GM23338 (cell line): ENCODE measurements at regions not wholly inside any gene's neighbourhood (a gene's known extent, or its start where the extent isn't known, plus 50 kb on each side); places are given as distances from the start of the nearest gene placed in this dataset.

ENCODE experiments used
- ATAC-seq: fragments of 200-7000 bp; cut with Tn5 transposase; 3 replicates; pipeline ENCODE4 v1.9.1; 2020
- DNase-seq: peaks from one replicate; pipeline ENCODE4 v3.0.0-alpha.2; 2015; ENCODE audit warnings: low spot score
- H2AFZ ChIP-seq: fragments of 200-600 bp; sonication (generic); 2 replicates; pipeline ENCODE4 v1.8.0; 2016; ENCODE audit warnings: antibody characterized with exemption, mild to moderate bottlenecking, moderate library complexity
- H3F3A ChIP-seq: fragments of 200-600 bp; sonication (generic); replicated peaks from 2 replicates; pipeline ENCODE4 v1.8.0; 2017; ENCODE audit warnings: antibody characterized with exemption, mixed run types, low read depth
- H3K27ac ChIP-seq: fragments of 200-600 bp; sonication (generic); 2 replicates; pipeline ENCODE4 v1.6.1; 2016; ENCODE audit warnings: low read depth
- H3K27me3 ChIP-seq: fragments of 200-600 bp; sonication (generic); 2 replicates; pipeline ENCODE4 v1.8.0; 2016; ENCODE audit warnings: mild to moderate bottlenecking, mixed run types, moderate library complexity; ENCODE audit not compliant: insufficient read depth
- H3K36me3 ChIP-seq: fragments of 200-600 bp; sonication (generic); 2 replicates; pipeline ENCODE4 v1.8.0; 2016; ENCODE audit warnings: mild to moderate bottlenecking; ENCODE audit not compliant: insufficient read depth
- H3K4me1 ChIP-seq: fragments of 200-600 bp; sonication (generic); 2 replicates; pipeline ENCODE4 v1.8.0; 2016; ENCODE audit warnings: mild to moderate bottlenecking, moderate library complexity; ENCODE audit not compliant: insufficient read depth
- H3K4me2 ChIP-seq: fragments of 200-600 bp; sonication (generic); 2 replicates; pipeline ENCODE4 v1.7.1; 2017; ENCODE audit warnings: mixed run types
- H3K4me3 ChIP-seq: fragments of 200-600 bp; sonication (generic); 2 replicates; pipeline ENCODE4 v1.6.1; 2016; ENCODE audit warnings: mixed run types
- H3K79me2 ChIP-seq: fragments of 200-600 bp; sonication (generic); replicated peaks from 2 replicates; pipeline ENCODE4 v1.8.0; 2017; ENCODE audit warnings: mild to moderate bottlenecking; ENCODE audit not compliant: insufficient read depth
- H3K9me2 ChIP-seq: fragments of 200-600 bp; sonication (generic); 2 replicates; pipeline ENCODE4 v1.8.0; 2017; ENCODE audit not compliant: insufficient read depth
- H4K20me1 ChIP-seq: fragments of 200-600 bp; sonication (generic); replicated peaks from 2 replicates; pipeline ENCODE4 v1.8.0; 2017; ENCODE audit warnings: mild to moderate bottlenecking; ENCODE audit not compliant: insufficient read depth
- H3K27ac Mint-ChIP-seq: 2 replicates; pipeline ENCODE4 v1.8.0; 2020; ENCODE audit warnings: inconsistent platforms, mild to moderate bottlenecking, moderate library complexity, mixed read lengths
- H3K27me3 Mint-ChIP-seq: 3 replicates; pipeline ENCODE4 v1.8.0; 2022; ENCODE audit warnings: low read depth, mild to moderate bottlenecking, moderate library complexity, mixed read lengths, inconsistent platforms; ENCODE audit not compliant: insufficient read depth, poor library complexity
- H3K36me3 Mint-ChIP-seq: 3 replicates; pipeline ENCODE4 v1.8.0; 2021; ENCODE audit warnings: low read depth, mild to moderate bottlenecking, inconsistent platforms, moderate library complexity, mixed read lengths
- H3K4me1 Mint-ChIP-seq: 3 replicates; pipeline ENCODE4 v1.8.0; 2020; ENCODE audit warnings: mild to moderate bottlenecking, inconsistent platforms, mixed read lengths
- H3K4me3 Mint-ChIP-seq: 3 replicates; pipeline ENCODE4 v1.8.0; 2021; ENCODE audit warnings: moderate library complexity, mild to moderate bottlenecking, inconsistent platforms, mixed read lengths
- H3K9me3 Mint-ChIP-seq: 3 replicates; pipeline ENCODE4 v1.8.0; 2020; ENCODE audit warnings: moderate library complexity, mild to moderate bottlenecking, inconsistent platforms, mixed read lengths
- CREB1 ChIP-seq: fragments of 250-450 bp; sonication (Bioruptor Pico); IDR thresholded peaks from 2 replicates; pipeline ENCODE4 v1.5.0; 2020; ENCODE audit warnings: low read depth, mild to moderate bottlenecking, moderate library complexity
- ETS1 ChIP-seq: IDR thresholded peaks from 2 replicates; pipeline ENCODE4 v1.6.1; 2016; ENCODE audit warnings: antibody characterized with exemption
- EZH2phosphoT487 ChIP-seq: fragments of 200-600 bp; sonication (generic); IDR thresholded peaks from one replicate; pipeline ENCODE4 v1.8.1; 2018; ENCODE audit warnings: antibody characterized with exemption; ENCODE audit not compliant: unreplicated experiment
- JUNB ChIP-seq: IDR thresholded peaks from one replicate; pipeline ENCODE4 v1.6.1; 2016; ENCODE audit warnings: antibody characterized with exemption; ENCODE audit not compliant: unreplicated experiment
- POLR2AphosphoS5 ChIP-seq: IDR thresholded peaks from 2 replicates; pipeline ENCODE4 v1.6.1; 2016; ENCODE audit warnings: antibody characterized with exemption, low read depth
- REST ChIP-seq: IDR thresholded peaks from one replicate; pipeline ENCODE4 v1.6.1; 2018; ENCODE audit warnings: antibody characterized with exemption; ENCODE audit not compliant: unreplicated experiment
- ZNF462 ChIP-seq: fragments of 250-450 bp; sonication (Bioruptor Pico); IDR thresholded peaks from 2 replicates; pipeline ENCODE4 v1.5.0; 2020; ENCODE audit warnings: mild to moderate bottlenecking, moderate library complexity

DNA sequence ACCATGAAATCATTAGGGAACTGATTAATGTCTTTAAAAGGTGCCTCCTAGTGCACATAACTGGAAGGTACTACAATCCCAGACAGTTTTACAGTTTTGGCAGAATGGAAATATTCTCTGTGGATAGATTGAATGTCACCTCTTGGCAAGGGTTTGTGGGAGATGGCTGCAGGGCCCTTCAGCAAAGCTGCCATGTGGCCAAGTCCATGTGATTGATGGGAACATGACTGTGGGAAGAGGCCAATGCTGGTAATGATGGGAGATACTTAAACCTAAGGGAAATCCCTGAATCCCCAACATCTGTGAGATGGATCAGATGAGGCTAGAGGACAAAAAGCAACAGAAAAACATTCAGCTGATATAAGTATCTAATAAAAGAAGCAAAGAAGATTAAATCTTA is 493.7 kb downstream of the MAGEE1 start:
- H3F3A ChIP-seq = no peaks in the 10 kb centered on the region
- H3K4me3 ChIP-seq = no peak overlapping the region
- no peak overlapping the region for H3K27ac ChIP-seq
- ATAC-seq = no peak
- H2AFZ ChIP-seq = no peak overlapping the region
- H3K4me2 ChIP-seq = no peak overlapping the region
- H4K20me1 ChIP-seq = no peaks in the 10 kb centered on the region
- Mint-ChIP-seq H3K4me1 (no peaks in the 10 kb centered on the region), H3K36me3 (no peaks in the 10 kb centered on the region; the same call in 1 of the 3 replicates), H3K9me3 (peaks cover 20% of the 10 kb centered on the region; the same call in 2 of the 3 replicates), H3K27ac (no peak overlapping the region), H3K4me3 (no peak overlapping the region), H3K27me3 (no peaks in the 10 kb centered on the region)
- no peak for DNase-seq
- TF ChIP-seq JUNB = no peak
- TF ChIP-seq ZNF462 (CRISPR knock-in tag) = no peak
- no peak for TF ChIP-seq CREB1
- no peak for TF ChIP-seq POLR2AphosphoS5
- TF ChIP-seq EZH2phosphoT487 = no peak
- no peak for TF ChIP-seq REST
- no peak for TF ChIP-seq ETS1
- H3K9me2 ChIP-seq = no peaks in the 10 kb centered on the region
- H3K79me2 ChIP-seq = no peaks in the 10 kb centered on the region
- H3K36me3 ChIP-seq = no peaks in the 10 kb centered on the region
- H3K27me3 ChIP-seq = no peaks in the 10 kb centered on the region
- no peaks in the 10 kb centered on the region for H3K4me1 ChIP-seq
